H9 (cell line): ENCODE measurements at regions not wholly inside any gene's neighbourhood (a gene's known extent, or its start where the extent isn't known, plus 50 kb on each side); places are given as distances from the start of the nearest gene placed in this dataset.

Experiments used
- DNase-seq: peaks from one replicate; pipeline ENCODE4 v3.0.0-alpha.2; 2017
- H2AFZ ChIP-seq: one replicate; pipeline ENCODE4 v1.6.1; 2013; ENCODE audit warnings: mild to moderate bottlenecking, low read length, control low read depth, moderate library complexity
- H2AK5ac ChIP-seq: 2 replicates; pipeline ENCODE4 v1.6.1; 2013; ENCODE audit warnings: low read length, control low read depth, mixed read lengths; ENCODE audit not compliant: insufficient read length
- H2BK120ac ChIP-seq: one replicate; pipeline ENCODE4 v1.6.1; 2013; ENCODE audit warnings: low read depth, mild to moderate bottlenecking, low read length, control low read depth, inconsistent platforms; ENCODE audit not compliant: poor library complexity, severe bottlenecking
- H2BK12ac ChIP-seq: 2 replicates; pipeline ENCODE4 v1.6.1; 2013; ENCODE audit warnings: low read length, control low read depth, mixed read lengths, low read depth; ENCODE audit not compliant: insufficient read length
- H2BK15ac ChIP-seq: 2 replicates; pipeline ENCODE4 v1.6.1; 2013; ENCODE audit warnings: low read depth, low read length, control low read depth
- H2BK20ac ChIP-seq: one replicate; pipeline ENCODE4 v1.6.1; 2013; ENCODE audit warnings: low read depth, mild to moderate bottlenecking, low read length, control low read depth, inconsistent platforms; ENCODE audit not compliant: poor library complexity, severe bottlenecking
- H2BK5ac ChIP-seq: 2 replicates; pipeline ENCODE4 v1.6.1; 2013; ENCODE audit warnings: low read length, control low read depth, mixed read lengths; ENCODE audit not compliant: insufficient read length
- H3K14ac ChIP-seq: 2 replicates; pipeline ENCODE4 v1.6.1; 2013; ENCODE audit warnings: low read length, control low read depth; ENCODE audit not compliant: insufficient read depth
- H3K18ac ChIP-seq: 2 replicates; pipeline ENCODE4 v1.6.1; 2013; ENCODE audit warnings: low read depth, mild to moderate bottlenecking, mixed read lengths, low read length, control low read depth; ENCODE audit not compliant: insufficient read length
- H3K23ac ChIP-seq: 2 replicates; pipeline ENCODE4 v1.6.1; 2013; ENCODE audit warnings: low read length, control low read depth, mixed read lengths, low read depth; ENCODE audit not compliant: insufficient read length
- H3K23me2 ChIP-seq: 2 replicates; pipeline ENCODE4 v1.6.1; 2013; ENCODE audit warnings: low read depth, mild to moderate bottlenecking, mixed read lengths, low read length, control low read depth; ENCODE audit not compliant: insufficient read length, poor library complexity, severe bottlenecking
- H3K27ac ChIP-seq: 2 replicates; pipeline ENCODE4 v1.5.1; 2013; ENCODE audit warnings: low read length, control low read depth, mixed read lengths, low read depth; ENCODE audit not compliant: insufficient read length
- H3K27me3 ChIP-seq: 2 replicates; pipeline ENCODE4 v1.6.1; 2013; ENCODE audit warnings: low read length, control low read depth, inconsistent platforms; ENCODE audit not compliant: insufficient read depth
- H3K4ac ChIP-seq: 2 replicates; pipeline ENCODE4 v1.6.1; 2013; ENCODE audit warnings: low read depth, mild to moderate bottlenecking, control low read depth, inconsistent platforms, low read length, moderate library complexity
- H3K4me1 ChIP-seq: 2 replicates; pipeline ENCODE4 v1.6.1; 2013; ENCODE audit warnings: low read length, control low read depth, inconsistent platforms; ENCODE audit not compliant: insufficient read depth
- H3K4me2 ChIP-seq: 2 replicates; pipeline ENCODE4 v1.6.1; 2013; ENCODE audit warnings: low read length, control low read depth, mixed read lengths; ENCODE audit not compliant: insufficient read length, insufficient read depth
- H3K56ac ChIP-seq: 2 replicates; pipeline ENCODE4 v1.6.1; 2013; ENCODE audit warnings: low read depth, mild to moderate bottlenecking, mixed read lengths, low read length, control low read depth; ENCODE audit not compliant: insufficient read length
- H3K79me1 ChIP-seq: 2 replicates; pipeline ENCODE4 v1.6.1; 2013; ENCODE audit warnings: low read depth, mild to moderate bottlenecking, moderate library complexity, low read length, control low read depth, inconsistent platforms; ENCODE audit not compliant: insufficient read depth, poor library complexity, severe bottlenecking
- H3K79me2 ChIP-seq: 2 replicates; pipeline ENCODE4 v1.6.1; 2013; ENCODE audit warnings: low read length, control low read depth, inconsistent platforms; ENCODE audit not compliant: insufficient read depth
- H3K9ac ChIP-seq: 2 replicates; pipeline ENCODE4 v1.6.1; 2013; ENCODE audit warnings: low read length, control low read depth, mixed read lengths; ENCODE audit not compliant: insufficient read length; ENCODE audit errors: extremely low read depth
- H3K9me3 ChIP-seq: one replicate; pipeline ENCODE4 v1.6.1; 2013; ENCODE audit warnings: low read depth, low read length, inconsistent platforms; ENCODE audit not compliant: control insufficient read depth
- H3T11ph ChIP-seq: one replicate; pipeline ENCODE4 v1.6.1; 2013; ENCODE audit warnings: mild to moderate bottlenecking, low read length, control low read depth, inconsistent platforms
- H4K20me1 ChIP-seq: one replicate; pipeline ENCODE4 v1.6.1; 2013; ENCODE audit not compliant: control insufficient read depth, insufficient read length, insufficient read depth
- H4K5ac ChIP-seq: 2 replicates; pipeline ENCODE4 v1.6.1; 2013; ENCODE audit warnings: low read depth, mild to moderate bottlenecking, mixed read lengths, low read length, control low read depth; ENCODE audit not compliant: insufficient read length
- H4K8ac ChIP-seq: replicated peaks from 2 replicates; pipeline ENCODE4 v1.6.1; 2013; ENCODE audit warnings: low read length, control low read depth, mixed read lengths, low read depth; ENCODE audit not compliant: insufficient read length
- H4K91ac ChIP-seq: 2 replicates; pipeline ENCODE4 v1.6.1; 2013; ENCODE audit warnings: low read depth, mild to moderate bottlenecking, moderate library complexity, mixed read lengths, low read length, control low read depth; ENCODE audit not compliant: insufficient read length
- H3K27ac Mint-ChIP-seq, 3 experiments: 2 replicates in 2 of 3; 3 replicates in 1 of 3; pipeline ENCODE4 v1.8.0; 2020 to 2021; ENCODE audit warnings: mixed read lengths in 3 of 3, mild to moderate bottlenecking in 1 of 3, moderate library complexity in 1 of 3
- H3K27me3 Mint-ChIP-seq: 2 replicates; pipeline ENCODE4 v1.8.0; 2021; ENCODE audit warnings: low read depth, mild to moderate bottlenecking, moderate library complexity, mixed read lengths
- H3K36me3 Mint-ChIP-seq, 3 experiments: 2 replicates in 2 of 3; 3 replicates in 1 of 3; pipeline ENCODE4 v1.8.0; 2020 to 2021; ENCODE audit warnings: low read depth in 3 of 3, mixed read lengths in 3 of 3; ENCODE audit not compliant: insufficient read depth in 1 of 3
- H3K4me1 Mint-ChIP-seq, 2 experiments: 2 replicates each; pipeline ENCODE4 v1.8.0; 2020; ENCODE audit warnings: mixed read lengths in 2 of 2
- H3K4me3 Mint-ChIP-seq, 2 experiments: 2 replicates in 1 of 2; 3 replicates in 1 of 2; pipeline ENCODE4 v1.8.0; 2020 to 2021; ENCODE audit warnings: mild to moderate bottlenecking in 2 of 2, mixed read lengths in 2 of 2, moderate library complexity in 1 of 2
- H3K9me3 Mint-ChIP-seq, 2 experiments: 2 replicates in 1 of 2; 3 replicates in 1 of 2; pipeline ENCODE4 v1.8.0; 2020; ENCODE audit warnings: mild to moderate bottlenecking in 2 of 2, mixed read lengths in 2 of 2, moderate library complexity in 1 of 2
- WGBS: extraction: QIAGEN DNeasy Blood & Tissue Kit; methylation state at CpG from one replicate; pipeline ENCODE4 v1.1.7; 2013; ENCODE audit warnings: missing lambda C conversion rate, low lambda C conversion rate, mixed read lengths; ENCODE audit not compliant: insufficient read length; ENCODE audit errors: extremely low coverage; 5-methylcytosine and 5-hydroxymethylcytosine counted together
- TF ChIP-seq, protein P1 (sequence below): fragments of 200-600 bp; sonication (generic); conservative IDR thresholded peaks from 3 replicates; pipeline ENCODE4 v1.8.0; 2021; ENCODE audit warnings: antibody characterized with exemption, mild to moderate bottlenecking

DNA sequence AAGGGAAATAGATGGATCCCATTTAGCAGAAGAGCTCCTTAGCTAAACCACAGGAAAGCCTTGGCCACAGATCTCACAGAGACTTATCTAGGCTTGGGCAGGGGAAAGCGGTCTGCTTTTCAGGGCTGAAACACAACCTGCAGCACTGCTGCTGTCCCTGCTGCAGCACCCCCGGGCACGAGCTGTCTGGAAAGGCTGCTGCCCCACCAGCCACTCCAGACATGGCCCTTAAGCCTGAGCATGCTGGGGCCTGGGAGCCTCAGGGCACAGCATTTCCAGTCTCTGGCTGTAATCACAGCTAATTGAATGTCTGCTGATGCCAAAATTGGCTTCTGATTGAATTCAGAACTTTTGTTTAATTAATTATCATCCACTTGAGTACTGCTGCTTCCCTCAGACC, 115.0 kb downstream of the TMPRSS5 start:
- no peak overlapping the region for H3K9ac ChIP-seq
- no peak overlapping the region for H2BK12ac ChIP-seq
- H2BK120ac ChIP-seq, result no peak overlapping the region
- H3K27me3 ChIP-seq, result no peaks in the 10 kb centered on the region
- H2AK5ac ChIP-seq, result no peak overlapping the region
- TF ChIP-seq, protein P1, sequence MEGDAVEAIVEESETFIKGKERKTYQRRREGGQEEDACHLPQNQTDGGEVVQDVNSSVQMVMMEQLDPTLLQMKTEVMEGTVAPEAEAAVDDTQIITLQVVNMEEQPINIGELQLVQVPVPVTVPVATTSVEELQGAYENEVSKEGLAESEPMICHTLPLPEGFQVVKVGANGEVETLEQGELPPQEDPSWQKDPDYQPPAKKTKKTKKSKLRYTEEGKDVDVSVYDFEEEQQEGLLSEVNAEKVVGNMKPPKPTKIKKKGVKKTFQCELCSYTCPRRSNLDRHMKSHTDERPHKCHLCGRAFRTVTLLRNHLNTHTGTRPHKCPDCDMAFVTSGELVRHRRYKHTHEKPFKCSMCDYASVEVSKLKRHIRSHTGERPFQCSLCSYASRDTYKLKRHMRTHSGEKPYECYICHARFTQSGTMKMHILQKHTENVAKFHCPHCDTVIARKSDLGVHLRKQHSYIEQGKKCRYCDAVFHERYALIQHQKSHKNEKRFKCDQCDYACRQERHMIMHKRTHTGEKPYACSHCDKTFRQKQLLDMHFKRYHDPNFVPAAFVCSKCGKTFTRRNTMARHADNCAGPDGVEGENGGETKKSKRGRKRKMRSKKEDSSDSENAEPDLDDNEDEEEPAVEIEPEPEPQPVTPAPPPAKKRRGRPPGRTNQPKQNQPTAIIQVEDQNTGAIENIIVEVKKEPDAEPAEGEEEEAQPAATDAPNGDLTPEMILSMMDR, result no peak
- WGBS, result no CpG with 5 or more reads among the region's 3 CpGs
- no peaks in the 10 kb centered on the region for H3K79me2 ChIP-seq
- H4K5ac ChIP-seq, result no peak overlapping the region
- no peaks in the 10 kb centered on the region for H4K20me1 ChIP-seq
- DNase-seq, result no peak
- peaks cover 3 to 5% of the 10 kb centered on the region in 2 experiments; a peak in 3 of 4 replicates for H3K4me1 Mint-ChIP-seq
- no peaks in the 10 kb centered on the region for H3K23me2 ChIP-seq
- H3K56ac ChIP-seq, result no peak overlapping the region
- no peaks in the 10 kb centered on the region for H3K9me3 ChIP-seq
- no peaks in the 10 kb centered on the region for H3K4me1 ChIP-seq
- H2AFZ ChIP-seq, result no peak overlapping the region
- H3K27me3 Mint-ChIP-seq, result peaks cover 2% of the 10 kb centered on the region; the same call in 1 of the 2 replicates
- no peak overlapping the region for H3K27ac ChIP-seq
- H3K9me3 Mint-ChIP-seq, result peaks cover 7 to 9% of the 10 kb centered on the region in 2 experiments
- H2BK5ac ChIP-seq, result no peak overlapping the region
- no peak overlapping the region for H2BK20ac ChIP-seq
- no peak overlapping the region for H2BK15ac ChIP-seq
- no peak overlapping the region for H3K4me2 ChIP-seq
- no peak overlapping the region for H3K23ac ChIP-seq
- H4K8ac ChIP-seq, result no peak overlapping the region
- H3K18ac ChIP-seq, result no peak overlapping the region
- no peak overlapping the region for H3K4ac ChIP-seq
- no peak overlapping the region for H4K91ac ChIP-seq
- H3T11ph ChIP-seq, result no peak overlapping the region
- H3K27ac Mint-ChIP-seq, result no peak overlapping the region
- no peak overlapping the region for H3K4me3 Mint-ChIP-seq
- H3K36me3 Mint-ChIP-seq, result peaks cover 0 to 10% (median 0%) of the 10 kb centered on the region in 3 experiments; a peak in 4 of 7 replicates
- H3K14ac ChIP-seq, result no peak overlapping the region
- no peaks in the 10 kb centered on the region for H3K79me1 ChIP-seq
